Stimulated activated naive CD4-positive, alpha-beta T cell treated with Interleukin-2 at 50 U/mL for 16 hours (primary cell): ENCODE measurements at regions not wholly inside any gene's neighbourhood (a gene's known extent, or its start where the extent isn't known, plus 50 kb on each side); places are given as distances from the start of the nearest gene placed in this dataset.
"Not testable (repeated sequence)": the region's sequence is repeated elsewhere in the genome, so short reads cannot be mapped to it uniquely, and the experiment has no call there.

Source experiments
- DNase-seq: peaks from one replicate; lab custom pipeline; 2025; lab: John Stamatoyannopoulos, UW

DNA sequence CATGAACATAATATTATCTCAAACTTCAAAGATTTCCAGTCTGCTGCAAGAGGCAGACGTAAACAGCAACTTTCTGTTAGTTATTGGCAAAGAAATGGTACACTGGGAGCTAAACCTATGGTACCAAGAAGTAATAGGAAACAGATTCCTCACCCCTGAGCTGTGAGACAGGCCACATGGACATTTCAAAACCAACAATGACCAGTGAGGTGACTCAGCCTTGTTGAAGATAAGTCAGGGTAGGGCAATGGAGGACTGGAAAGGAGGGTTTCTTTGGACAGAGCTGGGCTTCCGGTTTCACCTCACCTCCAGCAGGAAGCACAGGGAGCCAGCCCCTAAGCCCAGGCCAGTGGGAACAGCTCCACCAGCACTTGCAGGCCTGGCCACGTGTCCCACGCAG, 1320.5 kb downstream of the AACS start:
- DNase-seq = no peak

DNA sequence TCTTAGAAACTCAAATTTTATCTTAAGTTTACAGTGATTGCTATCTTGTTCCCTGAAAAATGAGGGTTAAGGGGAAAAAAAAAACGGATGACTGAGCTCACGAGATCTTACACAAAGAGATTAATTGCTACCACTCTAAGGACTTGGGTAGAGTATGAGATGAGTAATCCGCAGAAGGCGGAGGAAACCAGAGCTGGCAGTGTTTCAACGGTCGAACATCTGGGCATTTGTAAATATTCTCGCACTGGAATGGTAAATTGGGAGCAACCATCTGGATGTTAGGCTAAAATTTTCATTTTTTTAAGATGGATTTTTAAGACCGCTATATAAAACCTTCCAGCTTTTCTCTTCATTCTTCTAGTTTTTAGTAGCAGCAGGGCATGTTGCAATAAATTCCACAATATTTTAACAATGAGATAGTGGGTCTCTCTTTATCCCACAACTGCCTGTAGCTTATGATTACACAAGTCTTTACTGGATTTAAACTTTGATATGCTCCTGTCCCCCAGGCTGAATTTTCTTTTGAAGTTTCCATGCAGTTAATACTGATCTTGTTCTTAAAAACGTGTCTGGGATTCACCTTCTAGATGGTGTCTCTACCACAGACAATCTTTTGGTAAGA, 1324.1 kb downstream of the AACS start:
- no peak for DNase-seq

DNA sequence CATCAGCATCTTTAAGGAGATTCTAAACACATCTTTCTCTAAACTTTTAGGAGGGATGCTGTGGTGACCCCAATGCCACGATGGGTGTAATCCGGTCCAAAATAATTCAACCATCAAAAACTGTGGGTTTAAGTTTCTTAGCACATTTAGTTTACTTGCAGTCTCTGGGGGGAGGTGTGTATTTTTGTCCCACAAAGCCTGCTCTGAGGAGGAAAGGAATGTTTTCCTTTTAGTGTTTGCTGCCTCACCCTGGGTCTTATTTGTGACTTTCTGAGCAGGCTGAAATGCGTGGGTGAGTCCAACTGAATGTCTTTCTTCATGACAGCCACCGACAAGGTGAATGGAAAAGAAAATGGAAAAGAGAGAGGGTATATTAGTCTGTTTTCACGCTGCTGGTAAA, 1324.7 kb downstream of the AACS start:
- no peak for DNase-seq

DNA sequence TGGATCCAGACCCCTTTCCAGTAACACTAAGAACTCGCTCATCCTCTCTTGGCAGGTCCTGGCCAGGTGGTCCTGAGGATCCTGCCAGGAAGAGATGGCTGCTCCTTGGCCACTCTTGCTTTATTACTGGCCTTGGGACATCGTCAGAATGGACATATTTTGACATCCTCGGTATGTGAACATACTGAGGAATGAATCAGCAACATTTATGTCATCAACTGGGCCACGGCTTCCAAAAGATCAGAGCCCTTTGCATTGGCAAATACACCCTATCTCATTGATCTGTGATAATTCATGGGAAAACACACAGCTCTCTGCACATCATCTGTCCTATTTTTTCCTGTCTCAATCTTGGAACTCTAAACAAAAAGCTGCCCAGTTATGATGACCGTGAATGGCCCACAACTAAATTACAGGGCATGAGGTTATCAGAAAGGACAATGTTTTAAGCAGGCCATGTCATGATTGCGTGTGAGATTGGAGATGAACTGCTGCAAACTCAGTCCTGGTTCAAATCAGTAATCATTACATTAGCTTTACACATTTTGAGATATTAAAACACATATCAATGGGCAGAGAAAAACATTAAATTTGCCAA, 1325.8 kb downstream of the AACS start:
- DNase-seq = no peak

DNA sequence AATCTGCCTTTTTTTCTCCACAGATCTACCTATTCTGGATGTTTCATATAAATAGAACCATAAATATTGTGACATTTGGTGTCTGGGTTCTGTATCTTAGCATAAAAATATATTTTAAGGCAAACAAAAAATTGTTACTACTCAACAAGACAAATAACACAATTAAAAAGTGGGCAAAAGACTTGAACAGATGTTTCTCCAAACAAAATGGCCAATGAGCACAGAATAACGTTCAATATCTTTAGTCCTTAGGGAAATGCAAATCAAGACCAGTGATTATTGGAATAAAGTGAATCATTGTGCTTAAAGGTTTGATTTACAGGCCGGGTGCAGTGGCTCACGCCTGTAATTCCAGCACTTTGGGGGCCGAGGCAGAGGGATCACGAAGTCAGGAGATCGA, 1331.3 kb downstream of the AACS start:
- DNase-seq = no peak

DNA sequence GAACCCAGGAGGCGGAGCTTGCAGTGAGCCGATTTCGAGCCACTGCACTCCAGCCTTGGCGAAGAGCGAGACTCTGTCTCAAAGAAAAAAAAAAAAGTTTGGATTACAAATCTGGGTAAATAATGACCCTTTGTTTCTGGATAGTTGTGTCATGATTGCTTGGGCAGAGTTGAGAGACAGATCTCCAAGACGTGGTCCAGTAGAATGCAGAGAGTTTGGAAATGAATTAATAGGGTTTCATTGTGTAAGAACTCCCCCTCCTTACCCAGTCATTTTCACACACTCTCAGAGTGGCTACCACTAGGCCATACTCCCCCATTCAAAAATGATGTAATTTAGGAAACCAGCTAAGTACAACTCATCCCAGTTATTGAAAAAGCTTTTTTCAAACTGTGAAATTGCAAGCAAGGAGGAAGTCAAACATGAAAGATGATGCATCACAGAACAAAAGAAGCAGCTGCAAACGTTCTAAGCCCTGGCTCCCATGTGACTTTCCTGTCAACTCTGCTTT, 1331.9 kb downstream of the AACS start:
- no peak for DNase-seq

DNA sequence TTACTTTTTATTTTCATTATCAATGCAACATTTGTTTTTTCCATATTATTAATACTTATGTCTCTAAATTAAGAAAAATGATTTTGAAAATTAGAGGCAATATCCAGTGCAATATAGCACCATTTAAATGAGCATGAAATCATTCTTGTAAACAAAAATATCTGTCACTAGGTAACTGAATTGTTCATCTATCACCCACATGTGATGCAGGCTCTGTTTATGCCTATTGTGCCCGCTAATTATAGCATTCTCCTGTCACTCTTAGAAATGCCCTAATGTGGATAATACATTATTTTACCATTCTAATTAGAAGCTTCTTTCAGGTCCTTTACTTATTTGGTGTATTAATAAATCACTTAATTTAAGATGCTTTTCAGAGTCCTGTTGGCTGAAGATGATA, 1332.4 kb downstream of the AACS start:
- no peak for DNase-seq

DNA sequence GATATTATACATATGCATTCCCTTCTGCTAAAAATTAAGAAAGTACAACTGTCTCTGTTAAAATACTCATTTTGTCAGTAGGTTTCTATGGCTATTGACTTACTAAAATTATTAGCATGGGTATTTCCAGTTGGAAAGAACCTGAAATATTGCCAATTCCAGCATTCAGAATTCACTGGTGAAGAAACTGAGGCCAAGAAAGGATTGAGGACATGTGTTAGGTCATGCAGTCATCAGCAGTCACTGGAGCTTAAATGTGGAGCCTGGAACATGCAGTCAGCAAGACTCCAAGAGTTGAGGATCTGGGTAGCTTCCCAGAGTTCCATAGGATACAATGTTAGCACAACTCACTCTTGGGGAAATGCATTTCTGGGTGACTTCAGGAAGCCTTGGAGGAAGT, 1335.6 kb downstream of the AACS start:
- DNase-seq = no peak

DNA sequence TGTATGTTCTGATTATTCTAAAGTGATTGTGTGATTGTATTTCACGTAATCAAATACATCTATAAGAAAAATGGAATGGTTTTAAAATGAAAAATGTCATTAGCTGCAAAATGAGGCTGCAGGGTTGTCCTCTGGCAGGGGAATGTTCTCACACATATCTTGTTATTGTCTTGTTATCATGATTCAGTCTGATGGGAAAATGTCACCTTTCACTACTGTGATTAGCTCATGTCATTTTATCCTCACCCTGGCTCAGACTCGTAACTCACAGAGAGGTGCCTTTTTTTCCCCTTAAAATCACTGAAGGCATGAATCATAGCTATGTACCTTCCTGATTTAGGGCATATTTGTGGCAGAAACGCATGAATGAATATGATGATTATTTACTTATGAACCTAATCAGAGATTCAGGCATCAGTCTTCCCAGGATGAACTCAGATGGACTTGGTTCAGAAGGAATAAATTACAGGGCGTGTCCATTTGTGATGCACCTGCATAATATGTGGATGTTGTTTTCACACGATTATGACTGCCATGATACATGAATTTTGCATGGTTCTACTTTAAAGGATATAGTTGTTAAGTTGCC, 1339.2 kb downstream of the AACS start:
- DNase-seq = no peak

DNA sequence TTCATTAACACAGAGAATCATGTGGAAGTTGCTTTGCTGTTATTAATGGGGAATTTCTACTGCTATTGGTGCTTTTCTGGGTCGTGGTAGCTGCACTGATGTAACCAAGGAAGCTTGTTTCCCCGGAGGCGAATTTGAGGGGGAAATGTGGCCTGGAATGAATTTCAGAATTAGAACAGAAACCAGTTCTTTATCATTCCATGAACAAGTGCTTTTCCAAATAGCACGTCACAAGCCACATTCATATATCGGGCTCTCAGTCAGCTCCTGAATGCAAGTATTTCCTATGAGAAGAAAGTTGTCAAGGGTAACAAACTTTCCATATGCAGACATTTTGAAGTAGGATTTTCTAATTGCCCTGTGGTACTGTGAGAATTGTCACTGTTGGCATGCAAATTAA, 1353.2 kb downstream of the AACS start:
- DNase-seq = no peak

DNA sequence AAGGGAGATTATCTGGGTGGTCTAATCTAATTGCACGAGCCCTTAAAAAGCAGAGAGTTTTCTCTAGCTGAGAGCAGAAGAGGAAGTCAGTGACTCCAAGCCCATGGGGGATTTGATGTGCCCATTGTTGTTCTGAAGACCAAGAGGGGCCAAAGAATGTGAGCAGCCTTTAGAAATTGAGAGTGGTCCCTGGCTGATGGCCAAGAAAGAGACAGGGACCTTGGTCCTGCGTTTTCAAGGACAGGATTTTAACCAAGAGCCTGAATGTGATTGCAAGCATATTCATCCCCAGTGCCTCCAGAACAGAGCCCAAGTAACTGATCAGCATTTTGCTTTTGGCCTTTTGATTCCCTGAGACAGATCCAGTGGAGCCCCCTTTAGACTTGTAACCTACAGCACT, 1353.9 kb downstream of the AACS start:
- no peak for DNase-seq

DNA sequence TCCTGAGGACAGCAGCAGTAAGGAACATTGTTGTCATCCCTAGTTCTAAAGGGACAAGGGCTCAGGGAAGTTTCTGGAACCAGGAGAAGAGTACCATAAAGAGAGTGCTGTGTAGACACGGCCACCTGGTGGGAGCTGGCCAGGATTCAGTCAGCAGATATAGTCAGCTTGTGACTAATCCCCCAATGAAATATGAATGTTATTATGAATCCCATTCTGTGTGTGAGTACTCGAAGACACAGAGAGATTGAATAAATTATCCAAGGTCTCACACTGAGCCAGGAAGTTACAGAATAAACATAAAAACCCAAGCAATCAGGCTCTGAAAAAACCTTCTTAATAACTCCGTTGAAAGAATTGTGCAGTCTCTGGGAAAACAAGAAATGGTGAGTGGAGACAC, 1359.5 kb downstream of the AACS start:
- DNase-seq = no peak

DNA sequence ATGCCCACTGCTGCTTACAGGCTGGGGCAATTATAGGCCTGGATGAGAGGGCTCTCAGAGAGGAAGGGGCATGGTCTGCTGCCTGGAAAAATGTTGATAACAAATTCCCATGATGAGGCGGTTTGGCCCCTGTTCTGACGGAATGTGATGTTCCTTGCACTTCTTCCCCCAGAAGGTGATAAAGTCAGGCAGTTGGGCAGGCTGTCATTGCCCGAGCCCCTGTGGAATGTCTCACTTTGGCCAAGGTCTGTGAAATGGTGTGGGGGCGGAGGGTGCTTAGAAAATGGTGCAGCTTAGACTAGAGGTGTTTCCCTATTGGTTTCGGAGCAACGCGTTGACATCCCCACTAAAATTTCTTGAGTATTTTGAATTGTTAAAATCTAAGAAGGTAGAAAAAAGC, 1360.0 kb downstream of the AACS start:
- no peak for DNase-seq

DNA sequence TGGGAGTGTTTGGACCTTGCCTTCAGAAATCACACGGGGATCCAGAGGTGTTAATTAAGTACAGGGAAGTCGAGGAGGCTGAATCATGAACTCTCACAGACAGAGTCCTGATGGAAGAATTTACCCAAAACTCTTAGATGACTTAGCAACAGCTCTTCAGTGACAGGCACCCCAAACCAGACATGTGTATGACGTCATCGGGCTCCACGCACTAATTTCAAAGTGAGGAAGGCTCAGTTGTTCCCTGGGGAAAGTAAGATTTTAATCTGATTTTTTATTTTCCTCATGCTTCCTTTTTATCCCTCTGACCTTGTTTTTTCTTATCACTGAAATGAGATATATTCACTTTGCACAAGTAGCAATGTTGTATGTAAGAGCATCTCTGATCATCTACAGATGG, 1363.5 kb downstream of the AACS start:
- DNase-seq = no peak

DNA sequence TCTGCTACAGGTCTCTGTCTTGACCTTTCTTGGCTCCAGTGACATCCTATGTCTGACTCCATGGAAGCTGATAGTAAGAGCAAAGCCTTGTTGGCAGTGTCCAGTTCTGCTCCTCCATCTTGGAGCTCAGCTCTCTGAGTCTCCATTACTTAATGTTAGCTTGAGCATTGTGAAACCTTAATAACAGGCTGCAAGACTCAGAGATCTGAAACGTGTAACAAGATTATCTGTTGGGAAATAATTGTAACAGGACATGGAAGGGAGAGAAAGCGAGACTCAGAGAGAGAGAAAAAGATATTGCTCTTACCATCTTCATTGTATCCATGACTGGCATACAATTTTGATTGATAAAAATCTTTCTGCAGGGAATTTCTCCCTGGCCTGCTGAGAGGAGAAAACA, 1365.7 kb downstream of the AACS start:
- no peak for DNase-seq

DNA sequence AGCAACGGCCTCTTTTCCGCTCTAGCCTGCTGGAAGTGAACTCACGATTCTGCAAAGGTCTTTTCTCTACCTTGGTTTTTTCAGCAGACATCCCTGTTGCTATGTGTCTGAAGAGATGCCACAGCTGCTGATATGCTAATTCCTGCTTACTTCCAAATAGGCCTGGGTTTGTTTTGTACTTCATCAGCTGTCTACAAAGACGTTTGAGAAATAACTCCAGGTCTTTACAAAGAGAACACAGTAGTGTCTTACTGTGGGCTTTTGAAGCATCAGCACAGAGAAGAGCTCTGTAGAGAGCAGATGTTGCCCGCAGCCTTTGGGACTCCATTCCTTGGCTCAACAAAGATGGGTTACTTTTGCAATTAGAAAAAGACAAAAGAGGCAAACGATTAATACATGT, 1366.5 kb downstream of the AACS start:
- no peak for DNase-seq

DNA sequence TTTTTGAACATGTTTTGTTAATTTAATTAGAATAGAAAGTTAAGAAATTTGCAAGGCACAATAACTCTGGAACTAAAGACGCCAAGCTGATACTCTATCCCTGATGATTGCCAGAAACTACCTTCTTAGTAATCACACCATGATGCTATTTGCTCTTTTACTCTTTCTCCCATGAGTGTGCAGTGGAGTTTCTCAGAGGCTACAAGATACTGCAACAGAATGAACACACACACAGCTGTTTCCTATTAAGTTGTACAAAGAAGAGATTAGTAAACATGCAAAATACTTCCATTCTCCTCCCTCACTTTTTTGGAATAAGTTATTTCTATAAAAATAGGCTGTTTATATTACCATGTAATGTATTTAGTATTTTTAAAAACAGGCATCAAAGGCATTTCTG, 1367.5 kb downstream of the AACS start:
- no peak for DNase-seq

DNA sequence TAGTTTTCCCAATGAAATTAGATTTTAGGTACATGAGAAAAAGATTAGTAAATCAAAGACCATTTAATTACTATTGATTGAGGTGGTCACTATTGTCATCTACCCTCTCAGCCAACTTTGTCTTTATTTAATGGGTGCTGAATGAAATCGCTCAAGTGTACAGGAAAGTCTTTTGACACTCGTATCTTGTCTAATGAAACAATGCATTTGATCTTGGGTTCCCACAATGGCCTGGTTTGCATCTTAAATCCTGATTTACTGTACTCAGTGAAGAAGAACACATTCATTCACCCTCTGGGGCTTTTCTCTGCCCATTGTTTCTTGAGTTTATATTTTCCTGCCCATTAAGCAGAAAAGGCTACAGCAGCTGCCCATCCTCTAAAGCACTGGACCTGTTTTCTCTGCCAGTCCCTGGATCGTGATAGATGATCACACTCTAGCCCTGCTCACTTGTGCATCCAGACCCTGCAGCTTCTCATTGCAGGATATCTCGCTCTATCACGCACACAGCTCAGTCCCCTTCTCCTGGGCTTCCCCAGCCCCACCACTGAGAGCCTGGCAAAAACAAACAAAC, 1369.3 kb downstream of the AACS start:
- no peak for DNase-seq

DNA sequence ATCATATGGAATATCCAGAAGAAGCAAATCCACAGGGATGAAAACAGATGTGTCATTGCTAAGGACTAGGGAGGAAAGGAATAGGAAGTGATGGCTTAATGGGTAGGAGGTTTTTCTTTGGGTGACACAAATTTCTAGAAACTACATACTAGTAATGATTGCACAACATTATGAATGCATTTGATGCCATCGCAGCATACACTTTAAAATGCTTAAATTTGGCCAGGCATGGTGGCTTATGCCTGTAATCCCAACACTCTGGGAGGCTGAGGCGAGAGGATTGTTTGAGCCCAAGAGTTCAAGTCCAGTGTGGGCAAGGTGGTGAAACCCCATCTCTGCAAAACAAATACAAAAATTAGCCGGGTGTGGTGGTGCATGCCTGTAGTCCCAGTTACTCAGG, 1370.8 kb downstream of the AACS start:
- no peak for DNase-seq

DNA sequence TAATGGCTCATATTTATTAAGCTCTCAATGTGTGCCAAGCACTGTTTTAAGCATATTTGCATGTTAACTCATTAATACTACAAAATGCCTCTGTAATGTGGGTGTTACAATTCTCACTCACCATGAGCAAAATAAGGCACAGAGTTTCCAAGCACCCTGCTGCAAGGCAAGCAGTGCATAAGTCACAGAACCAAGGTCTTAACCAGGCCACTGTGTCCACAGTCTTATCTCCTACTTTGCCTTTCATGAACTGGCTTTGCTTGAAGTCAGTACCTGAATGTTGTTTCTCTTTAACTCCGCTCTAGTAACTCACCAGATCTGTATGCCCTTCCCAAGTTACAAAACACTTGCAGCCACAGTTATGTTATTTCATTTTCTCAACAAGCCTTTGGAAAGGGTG, 1372.7 kb downstream of the AACS start:
- no peak for DNase-seq

DNA sequence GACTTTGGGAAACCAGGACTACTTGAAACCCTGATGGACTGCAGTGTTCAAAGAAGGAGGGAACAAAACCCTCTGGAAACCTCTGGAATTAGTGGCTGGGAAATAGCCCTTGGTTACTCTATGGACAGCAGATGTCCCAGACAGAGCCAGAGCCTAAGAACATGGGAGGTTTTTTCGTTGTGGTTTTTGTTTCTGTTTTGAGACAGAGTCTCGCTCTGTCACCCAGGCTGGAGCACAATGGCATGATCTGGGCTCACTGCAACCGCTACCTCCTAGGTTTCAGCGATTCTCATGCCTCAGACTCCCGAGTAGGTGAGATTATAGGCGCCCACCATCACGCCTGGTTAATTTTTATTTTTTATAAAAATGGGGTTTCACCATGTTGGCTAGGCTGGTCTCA, 1378.7 kb downstream of the AACS start:
- no peak for DNase-seq

DNA sequence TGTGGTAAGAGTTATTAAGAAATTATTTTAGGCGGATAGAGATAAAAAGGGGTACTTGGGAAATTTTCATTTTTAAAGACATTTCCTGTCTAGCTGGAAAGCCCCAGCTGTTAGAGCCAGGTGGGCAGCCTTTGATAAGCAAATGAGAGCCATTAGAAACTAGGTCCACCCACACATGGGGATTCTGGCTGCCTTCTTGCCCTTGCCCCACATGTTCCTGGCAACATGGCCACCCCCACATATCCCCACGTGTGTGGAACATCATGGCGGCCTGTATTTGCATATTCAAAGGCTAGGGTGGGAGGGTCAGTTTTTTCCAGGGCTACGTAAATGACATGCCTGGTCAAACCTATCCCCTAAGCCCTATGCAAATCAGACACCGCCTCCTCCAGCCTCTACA, 1382.1 kb downstream of the AACS start:
- DNase-seq = no peak

DNA sequence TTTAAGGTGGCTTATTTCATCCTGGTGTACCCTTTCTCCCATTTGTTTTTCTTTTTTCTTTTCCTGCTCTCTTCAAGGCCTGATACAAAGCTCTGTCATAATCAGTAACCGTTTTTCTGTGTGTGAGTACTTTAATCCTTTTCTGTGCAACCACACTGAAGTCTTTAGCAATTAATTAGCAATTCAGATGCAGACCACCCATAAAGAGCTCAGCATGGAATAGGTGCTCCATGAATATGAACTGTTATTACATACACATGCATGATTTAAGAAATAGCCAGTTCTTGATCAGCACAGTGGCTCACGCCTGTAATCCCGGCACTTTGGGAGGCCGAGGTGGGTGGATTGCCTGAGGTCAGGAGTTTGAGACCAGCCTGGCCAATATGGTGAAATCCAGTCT, 1386.6 kb downstream of the AACS start:
- DNase-seq = no peak

DNA sequence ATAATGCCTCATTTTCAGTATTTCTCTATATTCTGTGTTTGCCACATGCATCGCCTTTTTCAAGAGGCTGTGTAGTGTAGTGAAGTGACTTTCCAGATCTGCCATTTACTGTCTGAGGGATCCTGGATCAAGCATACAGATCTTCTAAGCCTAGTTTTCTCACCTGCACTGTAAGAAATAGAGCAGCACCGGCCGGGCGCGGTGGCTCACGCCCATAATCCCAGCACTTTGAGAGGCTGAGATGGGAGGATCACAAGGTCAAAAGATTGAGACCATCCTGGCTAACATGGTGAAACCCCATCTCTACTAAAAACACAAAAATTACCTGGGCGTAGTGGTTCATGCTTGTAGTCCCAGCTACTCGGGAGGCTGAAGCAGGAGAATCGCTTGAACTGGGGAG, 1387.5 kb downstream of the AACS start:
- not testable (repeated sequence) for DNase-seq
